ENCODE measurements at regions not wholly inside any gene's neighbourhood (a gene's known extent, or its start where the extent isn't known, plus 50 kb on each side); places are given as distances from the start of the nearest gene placed in this dataset.

DNA sequence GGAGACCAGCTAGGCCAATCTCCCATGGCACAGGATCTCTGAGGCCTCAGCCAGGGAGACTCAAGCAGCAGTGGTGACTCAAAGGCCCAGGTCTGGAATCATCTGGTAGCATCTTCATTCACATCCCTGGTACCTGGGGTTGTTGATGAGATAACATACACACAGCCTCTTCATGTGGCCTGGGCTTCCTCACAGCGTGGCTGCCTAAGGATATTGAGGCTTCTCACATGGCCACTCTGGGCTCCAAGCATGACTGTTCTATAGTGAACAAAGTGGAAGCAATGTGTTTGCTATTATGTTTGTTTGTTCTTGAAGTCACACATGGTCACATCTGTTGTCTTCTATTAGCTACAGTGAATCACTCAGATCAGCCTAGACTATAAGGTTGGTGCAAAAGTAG, 584.1 kb downstream of the VRK1 start:
- H3K4me1 ChIP-seq (ENCODE audit: control insufficient read depth in 5 of 5, insufficient read depth in 5 of 5, low read length in 5 of 5): no peaks in the 10 kb centered on the region
- no peak overlapping the region for H3K9ac ChIP-seq (ENCODE audit: insufficient read depth in 1 of 2, low read length in 2 of 2)
- H3K4me3 ChIP-seq: no peak overlapping the region
- DNase-seq (no peak), ATAC-seq (ENCODE audit: insufficient read depth, low FRiP score) (no peak)
- TF ChIP-seq, protein P1, sequence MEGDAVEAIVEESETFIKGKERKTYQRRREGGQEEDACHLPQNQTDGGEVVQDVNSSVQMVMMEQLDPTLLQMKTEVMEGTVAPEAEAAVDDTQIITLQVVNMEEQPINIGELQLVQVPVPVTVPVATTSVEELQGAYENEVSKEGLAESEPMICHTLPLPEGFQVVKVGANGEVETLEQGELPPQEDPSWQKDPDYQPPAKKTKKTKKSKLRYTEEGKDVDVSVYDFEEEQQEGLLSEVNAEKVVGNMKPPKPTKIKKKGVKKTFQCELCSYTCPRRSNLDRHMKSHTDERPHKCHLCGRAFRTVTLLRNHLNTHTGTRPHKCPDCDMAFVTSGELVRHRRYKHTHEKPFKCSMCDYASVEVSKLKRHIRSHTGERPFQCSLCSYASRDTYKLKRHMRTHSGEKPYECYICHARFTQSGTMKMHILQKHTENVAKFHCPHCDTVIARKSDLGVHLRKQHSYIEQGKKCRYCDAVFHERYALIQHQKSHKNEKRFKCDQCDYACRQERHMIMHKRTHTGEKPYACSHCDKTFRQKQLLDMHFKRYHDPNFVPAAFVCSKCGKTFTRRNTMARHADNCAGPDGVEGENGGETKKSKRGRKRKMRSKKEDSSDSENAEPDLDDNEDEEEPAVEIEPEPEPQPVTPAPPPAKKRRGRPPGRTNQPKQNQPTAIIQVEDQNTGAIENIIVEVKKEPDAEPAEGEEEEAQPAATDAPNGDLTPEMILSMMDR (IDR thresholded peaks at IDR 0.05; ENCODE audit: control extremely low read depth, extremely low read depth): no peak
- WGBS, 2 donors: 78 to 92% methylated on average over 1 of the region's 1 CpG
- H3K36me3 ChIP-seq (ENCODE audit: control insufficient read depth in 4 of 4, insufficient read depth in 4 of 4, low read length in 4 of 4): no peaks in the 10 kb centered on the region
- peaks cover 0 to 8% (median 0%) of the 10 kb centered on the region in 4 donors for H3K9me3 ChIP-seq (ENCODE audit: control insufficient read depth in 4 of 4, insufficient read depth in 3 of 4, low read length in 3 of 4)
- no peak overlapping the region for H3K27ac ChIP-seq (ENCODE audit: low read depth in 1 of 2, low read length in 1 of 2)
- peaks cover 0 to 11% (median 0%) of the 10 kb centered on the region in 3 donors for H3K27me3 ChIP-seq (ENCODE audit: control insufficient read depth in 3 of 3, insufficient read depth in 3 of 3, low read length in 2 of 3)

DNA sequence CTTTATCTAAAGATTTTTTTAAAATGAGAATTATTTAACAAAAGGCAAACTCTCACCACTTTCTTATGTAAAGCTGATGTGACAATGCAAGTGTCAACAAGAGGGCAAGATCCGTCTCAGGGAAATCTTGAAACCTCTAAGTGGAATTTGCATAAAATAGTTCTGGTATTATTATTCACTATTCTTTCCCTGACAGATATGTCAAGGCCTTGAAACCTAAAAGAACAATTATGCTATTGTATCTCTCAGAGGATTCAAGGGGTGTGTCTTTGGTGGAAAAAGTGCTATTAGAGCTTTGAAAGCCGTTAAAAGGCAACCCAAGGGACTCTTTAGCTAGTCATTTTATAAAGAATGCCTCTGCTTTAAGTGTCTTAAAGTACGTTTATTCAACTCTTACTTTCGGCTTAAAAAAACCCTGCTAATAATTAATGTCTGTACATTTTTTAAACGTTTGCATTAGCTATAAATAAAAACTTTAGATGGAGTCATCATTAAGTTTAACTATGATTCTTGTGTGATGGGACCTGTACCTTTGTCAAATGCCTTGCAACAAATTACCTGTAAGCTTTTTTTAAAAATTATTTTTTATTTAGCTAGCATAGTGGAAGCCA, 585.5 kb downstream of the VRK1 start:
- 53 to 72% methylated on average over 5 of the region's 5 CpGs for WGBS, 2 donors
- no peak for DNase-seq

DNA sequence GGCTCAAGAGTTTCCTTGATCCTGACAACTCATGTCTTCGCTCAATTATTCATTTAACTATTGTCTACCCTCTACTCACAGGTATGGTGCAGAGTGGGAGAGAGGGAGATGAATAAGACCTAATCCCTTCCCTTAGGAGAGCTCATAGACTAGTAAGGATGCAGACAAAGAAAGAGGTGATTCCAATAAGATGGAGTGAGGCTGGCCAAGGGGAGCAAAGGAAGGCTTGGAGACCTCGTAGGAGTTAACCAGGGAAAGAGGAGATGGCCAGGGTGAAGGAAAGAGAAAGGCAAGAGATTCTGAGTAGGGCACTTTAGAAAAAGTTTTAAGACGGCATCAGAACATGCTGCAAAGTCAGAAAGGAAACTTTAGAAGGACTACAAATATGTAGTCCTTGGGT, 588.5 kb downstream of the VRK1 start:
- 88 to 89% methylated on average over 3 of the region's 3 CpGs for WGBS, 2 donors
- DNase-seq (no peak), ATAC-seq (ENCODE audit: insufficient read depth, low FRiP score) (no peak)
- Histone ChIP-seq H3K4me3 (no peak overlapping the region), H3K9ac (ENCODE audit: insufficient read depth in 1 of 2, low read length in 2 of 2) (no peak overlapping the region), H3K9me3 (ENCODE audit: control insufficient read depth in 4 of 4, insufficient read depth in 3 of 4, low read length in 3 of 4) (peaks cover 0 to 6% (median 0%) of the 10 kb centered on the region in 4 donors), H3K27me3 (ENCODE audit: control insufficient read depth in 3 of 3, insufficient read depth in 3 of 3, low read length in 2 of 3) (no peaks in the 10 kb centered on the region), H3K4me1 (ENCODE audit: control insufficient read depth in 5 of 5, insufficient read depth in 5 of 5, low read length in 5 of 5) (peaks cover 0 to 6% (median 4%) of the 10 kb centered on the region in 5 donors), H3K27ac (ENCODE audit: low read depth in 1 of 2, low read length in 1 of 2) (no peak overlapping the region), H3K36me3 (ENCODE audit: control insufficient read depth in 4 of 4, insufficient read depth in 4 of 4, low read length in 4 of 4) (no peaks in the 10 kb centered on the region)
- TF ChIP-seq, protein P1 (IDR thresholded peaks at IDR 0.05; ENCODE audit: control extremely low read depth, extremely low read depth): no peak

More for the DNA sequence above, 585.5 kb downstream of the VRK1 start:
- peaks cover 0 to 11% (median 0%) of the 10 kb centered on the region in 3 donors for H3K27me3 ChIP-seq (ENCODE audit: control insufficient read depth in 3 of 3, insufficient read depth in 3 of 3, low read length in 2 of 3)
- no peak overlapping the region for H3K4me3 ChIP-seq
- no peak overlapping the region for H3K27ac ChIP-seq (ENCODE audit: low read depth in 1 of 2, low read length in 1 of 2)
- no peaks in the 10 kb centered on the region for H3K36me3 ChIP-seq (ENCODE audit: control insufficient read depth in 4 of 4, insufficient read depth in 4 of 4, low read length in 4 of 4)
- H3K9ac ChIP-seq (ENCODE audit: insufficient read depth in 1 of 2, low read length in 2 of 2): no peak overlapping the region
- H3K9me3 ChIP-seq (ENCODE audit: control insufficient read depth in 4 of 4, insufficient read depth in 3 of 4, low read length in 3 of 4): peaks cover 0 to 8% (median 0%) of the 10 kb centered on the region in 4 donors
- ATAC-seq (ENCODE audit: insufficient read depth, low FRiP score): no peak
- TF ChIP-seq, protein P1 (IDR thresholded peaks at IDR 0.05; ENCODE audit: control extremely low read depth, extremely low read depth): no peak
- no peaks in the 10 kb centered on the region for H3K4me1 ChIP-seq (ENCODE audit: control insufficient read depth in 5 of 5, insufficient read depth in 5 of 5, low read length in 5 of 5)

Measured in lung (tissue), 11 donors.